Activated CD4-positive, alpha-beta T cell treated with anti-CD3 and anti-CD28 coated beads, Interleukin-2, amount 10 ng/mL, durations not matched to agents 7 days and 5 days (primary cell): ENCODE measurements at regions not wholly inside any gene's neighbourhood (a gene's known extent, or its start where the extent isn't known, plus 50 kb on each side); places are given as distances from the start of the nearest gene placed in this dataset.

ENCODE experiments used
- CTCF ChIA-PET: fragments of 350-600 bp; sonication (Branson Sonifier 250); formaldehyde crosslinking; loops from one replicate; lab custom pipeline; 2021; ENCODE audit warnings: antibody characterized with exemption; lab: Charles Lee
- POLR2A ChIA-PET: fragments of 350-600 bp; sonication (Branson Sonifier 250); formaldehyde crosslinking; loops from one replicate; lab custom pipeline; 2021; ENCODE audit warnings: antibody characterized with exemption; lab: Charles Lee
- DNase-seq: peaks from one replicate; pipeline ENCODE4 v3.0.0-alpha.2; 2020
- H3K27ac Mint-ChIP-seq: one replicate; pipeline ENCODE4 v1.8.0; 2021; ENCODE audit warnings: mild to moderate bottlenecking, moderate library complexity, mixed read lengths
- H3K27me3 Mint-ChIP-seq: one replicate; pipeline ENCODE4 v1.8.0; 2021; ENCODE audit warnings: mixed read lengths
- H3K36me3 Mint-ChIP-seq: one replicate; pipeline ENCODE4 v1.8.0; 2021; ENCODE audit warnings: low read depth, mixed read lengths
- H3K4me1 Mint-ChIP-seq: one replicate; pipeline ENCODE4 v1.8.0; 2021; ENCODE audit warnings: mixed read lengths
- H3K4me3 Mint-ChIP-seq: one replicate; pipeline ENCODE4 v1.8.0; 2021; ENCODE audit warnings: mild to moderate bottlenecking, moderate library complexity, mixed read lengths
- H3K9me3 Mint-ChIP-seq: one replicate; pipeline ENCODE4 v1.8.0; 2021; ENCODE audit warnings: mixed read lengths

DNA sequence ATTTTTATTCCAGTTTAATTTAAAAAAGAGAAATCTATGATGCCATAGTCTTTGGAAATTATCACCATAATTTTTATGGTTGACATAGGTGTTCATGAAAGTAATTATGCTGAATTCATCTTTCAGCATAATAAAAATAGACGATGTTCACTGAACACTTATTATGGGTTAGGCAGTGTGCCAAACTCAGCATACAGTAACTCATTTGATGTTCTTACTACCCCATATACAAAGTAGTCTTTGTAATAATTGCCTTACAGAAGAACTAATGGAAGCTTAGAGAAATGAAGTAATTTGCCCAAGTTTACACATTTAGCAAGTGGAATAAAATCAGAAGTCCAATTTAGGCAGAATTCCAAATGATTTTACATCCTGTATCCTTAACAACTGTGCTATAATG is 852.2 kb upstream of the GOT2 start:
- H3K27ac Mint-ChIP-seq: no peak overlapping the region
- no peaks in the 10 kb centered on the region for H3K4me1 Mint-ChIP-seq
- no peak overlapping the region for H3K4me3 Mint-ChIP-seq
- no peaks in the 10 kb centered on the region for H3K36me3 Mint-ChIP-seq
- no peaks in the 10 kb centered on the region for H3K27me3 Mint-ChIP-seq
- CTCF ChIA-PET: no interaction called here
- no peak for DNase-seq
- POLR2A ChIA-PET: no interaction called here
- peaks cover 7% of the 10 kb centered on the region for H3K9me3 Mint-ChIP-seq

DNA sequence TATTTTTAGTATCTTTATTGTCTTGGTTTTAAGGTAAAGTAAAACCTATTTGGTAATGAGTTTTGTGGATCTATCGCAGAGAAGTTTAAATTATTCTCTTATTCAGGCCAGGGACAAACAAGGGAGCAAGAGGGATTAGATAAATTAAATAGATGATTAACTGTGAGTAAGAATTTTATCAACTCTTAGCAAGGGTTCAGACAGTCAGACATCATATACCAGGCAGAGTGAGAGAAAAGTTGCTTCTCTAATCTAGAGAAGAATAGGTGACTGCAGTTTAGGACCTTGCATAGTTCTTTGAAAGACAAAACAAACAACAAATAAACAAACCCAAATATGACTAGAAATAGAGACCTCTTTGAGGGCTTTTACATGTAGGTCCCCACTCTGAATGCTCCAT is 840.2 kb upstream of the GOT2 start:
- DNase-seq: no peak
- H3K27me3 Mint-ChIP-seq: no peaks in the 10 kb centered on the region
- H3K4me3 Mint-ChIP-seq: no peak overlapping the region
- no peak overlapping the region for H3K27ac Mint-ChIP-seq
- no peaks in the 10 kb centered on the region for H3K9me3 Mint-ChIP-seq
- ChIA-PET CTCF (no interaction called here), POLR2A (no interaction called here)
- no peaks in the 10 kb centered on the region for H3K4me1 Mint-ChIP-seq
- H3K36me3 Mint-ChIP-seq: no peaks in the 10 kb centered on the region

- no peaks in the 10 kb centered on the region for H3K9me3 Mint-ChIP-seq
- H3K27me3 Mint-ChIP-seq: no peaks in the 10 kb centered on the region
- H3K36me3 Mint-ChIP-seq: no peaks in the 10 kb centered on the region
- no peaks in the 10 kb centered on the region for H3K4me1 Mint-ChIP-seq
- ChIA-PET POLR2A (no interaction called here), CTCF (no interaction called here)
- no peak overlapping the region for H3K4me3 Mint-ChIP-seq
- H3K27ac Mint-ChIP-seq: no peak overlapping the region
- no peak for DNase-seq
Observed at GRCh38 chr16:59573528-59574271, 839.6 kb upstream of the GOT2 start.

- no peak overlapping the region for H3K4me3 Mint-ChIP-seq
- ChIA-PET CTCF (no interaction called here), POLR2A (no interaction called here)
Observed at GRCh38 chr16:59567496-59567895, 833.4 kb upstream of the GOT2 start.

GRCh38 chr16:59566446-59566845 is 832.3 kb upstream of the GOT2 start:
- Mint-ChIP-seq H3K27me3 (no peaks in the 10 kb centered on the region), H3K36me3 (no peaks in the 10 kb centered on the region), H3K4me1 (no peaks in the 10 kb centered on the region), H3K27ac (no peak overlapping the region), H3K9me3 (peaks cover 6% of the 10 kb centered on the region), H3K4me3 (no peak overlapping the region)
- POLR2A ChIA-PET: no interaction called here
- CTCF ChIA-PET: no interaction called here
- DNase-seq: no peak

More at GRCh38 chr16:59567496-59567895, 833.4 kb upstream of the GOT2 start:
- DNase-seq: no peak
- Mint-ChIP-seq H3K27ac (no peak overlapping the region), H3K27me3 (no peaks in the 10 kb centered on the region), H3K4me1 (no peaks in the 10 kb centered on the region), H3K9me3 (peaks cover 6% of the 10 kb centered on the region), H3K36me3 (no peaks in the 10 kb centered on the region)

- POLR2A ChIA-PET: no interaction called here
- Mint-ChIP-seq H3K27me3 (no peaks in the 10 kb centered on the region), H3K9me3 (peaks cover 4% of the 10 kb centered on the region), H3K27ac (no peak overlapping the region), H3K36me3 (no peaks in the 10 kb centered on the region), H3K4me3 (no peak overlapping the region), H3K4me1 (no peaks in the 10 kb centered on the region)
- no peak for DNase-seq
- CTCF ChIA-PET: no interaction called here
Observed at GRCh38 chr16:59558679-59559078, 824.6 kb upstream of the GOT2 start.

DNA sequence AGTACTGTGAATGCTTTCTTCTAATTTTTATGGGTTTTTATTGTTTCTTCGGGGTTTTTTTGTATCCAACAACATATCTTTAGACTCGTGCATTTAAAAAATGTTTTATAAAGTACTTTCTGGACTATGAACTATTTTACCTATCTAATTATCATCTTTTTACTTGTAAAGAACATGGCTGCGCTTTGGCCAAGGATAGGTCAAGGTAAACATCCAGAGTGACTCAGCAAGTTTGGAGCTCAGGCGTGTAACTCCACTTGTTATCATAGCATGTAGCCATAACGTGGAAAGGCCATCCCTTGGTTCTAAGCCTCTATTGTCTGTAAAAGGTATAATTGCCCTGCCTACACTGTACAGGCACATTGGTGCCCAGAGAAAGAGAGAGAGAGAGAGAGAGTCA is 818.0 kb upstream of the GOT2 start:
- ChIA-PET POLR2A (no interaction called here), CTCF (no interaction called here)
- no peak for DNase-seq
- H3K9me3 Mint-ChIP-seq: peaks cover 12% of the 10 kb centered on the region
- H3K27me3 Mint-ChIP-seq: no peaks in the 10 kb centered on the region
- H3K27ac Mint-ChIP-seq: no peak overlapping the region
- H3K36me3 Mint-ChIP-seq: no peaks in the 10 kb centered on the region
- no peak overlapping the region for H3K4me3 Mint-ChIP-seq
- H3K4me1 Mint-ChIP-seq: no peaks in the 10 kb centered on the region

DNA sequence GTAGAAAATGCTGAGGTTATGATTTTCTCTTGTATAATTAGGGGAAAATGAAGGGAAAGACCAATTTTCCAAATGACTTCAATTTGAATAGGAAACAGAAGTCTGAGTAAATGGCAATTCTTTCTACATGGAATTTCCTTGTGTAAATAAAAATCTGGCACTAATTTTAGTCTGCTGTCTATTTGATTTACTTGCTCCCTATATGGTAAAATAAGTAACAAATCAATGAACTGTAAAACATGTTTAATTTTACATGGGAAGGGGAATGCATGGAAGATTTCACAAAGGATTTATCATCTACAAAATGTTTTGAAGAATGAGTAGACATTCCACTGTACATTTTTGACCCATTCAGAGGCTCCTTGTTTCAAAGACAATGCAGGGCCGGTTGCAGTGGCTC is 811.6 kb upstream of the GOT2 start:
- POLR2A ChIA-PET: no interaction called here
- H3K36me3 Mint-ChIP-seq: no peaks in the 10 kb centered on the region

GRCh38 chr16:59543641-59544040 is 809.5 kb upstream of the GOT2 start:
- no peaks in the 10 kb centered on the region for H3K27me3 Mint-ChIP-seq
- H3K4me1 Mint-ChIP-seq: no peaks in the 10 kb centered on the region
- POLR2A ChIA-PET: no interaction called here
- H3K36me3 Mint-ChIP-seq: no peaks in the 10 kb centered on the region
- peaks cover 5% of the 10 kb centered on the region for H3K9me3 Mint-ChIP-seq
- CTCF ChIA-PET: no interaction called here
- DNase-seq: no peak
- H3K27ac Mint-ChIP-seq: no peak overlapping the region
- no peak overlapping the region for H3K4me3 Mint-ChIP-seq

More for the DNA sequence above, 811.6 kb upstream of the GOT2 start:
- CTCF ChIA-PET: interaction anchor here (0.6 kb wide), 1 partner anchor 668 kb away, joined by 3 read pairs; no protein-coding TSS in a partner anchor
- Mint-ChIP-seq H3K27ac (no peak overlapping the region), H3K27me3 (no peaks in the 10 kb centered on the region), H3K4me3 (no peak overlapping the region), H3K4me1 (no peaks in the 10 kb centered on the region), H3K9me3 (peaks cover 5% of the 10 kb centered on the region)
- DNase-seq: no peak

DNA sequence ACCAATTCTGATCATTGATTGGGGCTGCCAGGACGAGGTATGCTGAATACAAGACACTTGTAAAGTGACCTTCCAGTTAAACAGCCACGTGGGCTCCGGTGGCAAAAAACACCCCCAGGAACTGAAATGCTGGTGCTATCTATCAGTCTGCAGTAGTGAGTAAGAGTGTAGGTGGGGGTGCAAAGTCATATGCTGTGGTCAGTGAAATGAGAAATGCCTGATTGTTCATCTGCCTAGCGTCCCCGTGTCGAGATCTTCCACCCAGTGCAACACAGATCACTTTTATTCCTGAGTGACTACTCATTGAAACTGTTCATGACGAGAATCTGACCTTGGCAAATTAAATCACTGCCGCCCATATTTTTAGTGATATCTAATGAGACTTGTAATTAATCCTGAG is 806.5 kb upstream of the GOT2 start:
- POLR2A ChIA-PET: no interaction called here
- no peak overlapping the region for H3K27ac Mint-ChIP-seq
- no peaks in the 10 kb centered on the region for H3K4me1 Mint-ChIP-seq
- H3K4me3 Mint-ChIP-seq: no peak overlapping the region
- H3K9me3 Mint-ChIP-seq: no peaks in the 10 kb centered on the region
- DNase-seq: no peak
- H3K27me3 Mint-ChIP-seq: no peaks in the 10 kb centered on the region
- CTCF ChIA-PET: no interaction called here
- H3K36me3 Mint-ChIP-seq: no peaks in the 10 kb centered on the region

DNA sequence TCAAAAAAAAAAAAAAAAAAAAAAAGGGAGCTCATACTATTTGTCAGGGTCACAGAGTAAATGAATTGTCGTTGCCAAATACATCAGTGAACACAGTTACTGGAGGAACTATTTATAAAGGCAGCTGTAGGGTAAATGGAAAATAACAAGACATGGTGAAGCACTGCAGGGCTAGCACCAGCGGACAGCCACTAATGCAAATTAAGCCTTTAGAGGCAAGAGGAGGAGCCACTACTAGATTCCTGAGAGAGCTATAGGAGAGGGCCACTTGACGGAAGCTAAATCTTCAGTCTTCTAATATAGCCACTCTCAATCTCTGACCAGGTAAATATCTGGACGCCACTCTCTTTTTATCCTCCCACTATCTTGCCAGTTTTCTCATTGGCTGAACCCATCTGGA is 801.2 kb upstream of the GOT2 start:
- H3K27ac Mint-ChIP-seq: no peak overlapping the region
- DNase-seq: no peak
- H3K27me3 Mint-ChIP-seq: no peaks in the 10 kb centered on the region
- H3K9me3 Mint-ChIP-seq: no peaks in the 10 kb centered on the region
- CTCF ChIA-PET: no interaction called here
- no peaks in the 10 kb centered on the region for H3K4me1 Mint-ChIP-seq
- H3K4me3 Mint-ChIP-seq: no peak overlapping the region
- H3K36me3 Mint-ChIP-seq: no peaks in the 10 kb centered on the region
- POLR2A ChIA-PET: no interaction called here

DNA sequence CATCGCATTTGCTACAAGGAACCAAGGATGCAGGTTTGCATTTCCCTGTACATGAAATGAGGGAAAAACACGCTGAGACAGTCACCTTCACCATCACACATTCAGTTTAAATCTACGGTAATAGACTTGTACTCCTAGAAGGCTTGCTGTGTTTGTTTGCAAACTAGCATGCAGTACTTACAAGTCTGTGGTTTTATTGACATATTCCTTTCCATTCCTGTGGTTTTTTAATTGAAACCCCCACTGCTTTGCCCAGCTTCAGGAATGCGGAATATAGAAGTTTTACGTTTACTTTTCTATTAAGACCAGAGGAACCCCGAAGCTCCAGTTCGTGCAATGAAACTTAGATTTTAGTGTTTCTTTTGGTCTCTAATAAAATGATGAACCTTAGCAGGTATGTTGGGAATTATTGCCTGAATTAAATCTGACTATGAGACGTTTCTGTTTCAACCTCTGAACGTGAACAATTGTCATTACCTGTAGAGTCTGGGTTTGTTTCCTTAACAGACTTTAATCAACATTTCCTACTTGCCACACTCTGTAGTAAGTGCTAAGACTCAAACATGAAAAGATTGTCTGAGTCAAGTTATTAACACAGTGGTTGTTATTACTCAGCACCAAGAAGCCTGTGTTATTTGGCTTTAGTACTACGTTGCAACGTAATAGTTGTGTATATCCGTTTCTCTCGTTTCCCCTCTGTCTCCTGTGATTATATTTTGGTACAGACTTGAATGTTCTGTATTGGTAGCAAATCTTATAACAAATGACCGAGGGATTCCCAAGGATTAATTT is 793.3 kb upstream of the GOT2 start:
- no peak for DNase-seq
- POLR2A ChIA-PET: no interaction called here
- H3K4me3 Mint-ChIP-seq: no peak overlapping the region
- no peaks in the 10 kb centered on the region for H3K27me3 Mint-ChIP-seq
- no peak overlapping the region for H3K27ac Mint-ChIP-seq
- H3K36me3 Mint-ChIP-seq: no peaks in the 10 kb centered on the region
- H3K9me3 Mint-ChIP-seq: no peaks in the 10 kb centered on the region
- H3K4me1 Mint-ChIP-seq: no peaks in the 10 kb centered on the region
- CTCF ChIA-PET: no interaction called here

GRCh38 chr16:59522826-59523225 is 788.7 kb upstream of the GOT2 start:
- Mint-ChIP-seq H3K4me1 (no peaks in the 10 kb centered on the region), H3K9me3 (peaks cover 10% of the 10 kb centered on the region), H3K27ac (no peak overlapping the region), H3K4me3 (no peak overlapping the region), H3K36me3 (no peaks in the 10 kb centered on the region), H3K27me3 (no peaks in the 10 kb centered on the region)
- ChIA-PET CTCF (no interaction called here), POLR2A (no interaction called here)
- no peak for DNase-seq
